T-helper 1 cell (primary cell): ENCODE measurements at regions not wholly inside any gene's neighbourhood (a gene's known extent, or its start where the extent isn't known, plus 50 kb on each side); places are given as distances from the start of the nearest gene placed in this dataset.
"Not testable (repeated sequence)": the region's sequence is repeated elsewhere in the genome, so short reads cannot be mapped to it uniquely, and the experiment has no call there.

ENCODE experiments used
- DNase-seq, 5 donors: peaks; one replicate each; pipeline ENCODE4 v3.0.0-alpha.2; 2012 to 2020

- DNase-seq = no peak
These were observed 286.9 kb upstream of the USP25 start for GRCh38 chr21:15442743-15443469.

- DNase-seq = no peak
These were observed 286.1 kb upstream of the USP25 start for GRCh38 chr21:15443740-15444117.

DNA sequence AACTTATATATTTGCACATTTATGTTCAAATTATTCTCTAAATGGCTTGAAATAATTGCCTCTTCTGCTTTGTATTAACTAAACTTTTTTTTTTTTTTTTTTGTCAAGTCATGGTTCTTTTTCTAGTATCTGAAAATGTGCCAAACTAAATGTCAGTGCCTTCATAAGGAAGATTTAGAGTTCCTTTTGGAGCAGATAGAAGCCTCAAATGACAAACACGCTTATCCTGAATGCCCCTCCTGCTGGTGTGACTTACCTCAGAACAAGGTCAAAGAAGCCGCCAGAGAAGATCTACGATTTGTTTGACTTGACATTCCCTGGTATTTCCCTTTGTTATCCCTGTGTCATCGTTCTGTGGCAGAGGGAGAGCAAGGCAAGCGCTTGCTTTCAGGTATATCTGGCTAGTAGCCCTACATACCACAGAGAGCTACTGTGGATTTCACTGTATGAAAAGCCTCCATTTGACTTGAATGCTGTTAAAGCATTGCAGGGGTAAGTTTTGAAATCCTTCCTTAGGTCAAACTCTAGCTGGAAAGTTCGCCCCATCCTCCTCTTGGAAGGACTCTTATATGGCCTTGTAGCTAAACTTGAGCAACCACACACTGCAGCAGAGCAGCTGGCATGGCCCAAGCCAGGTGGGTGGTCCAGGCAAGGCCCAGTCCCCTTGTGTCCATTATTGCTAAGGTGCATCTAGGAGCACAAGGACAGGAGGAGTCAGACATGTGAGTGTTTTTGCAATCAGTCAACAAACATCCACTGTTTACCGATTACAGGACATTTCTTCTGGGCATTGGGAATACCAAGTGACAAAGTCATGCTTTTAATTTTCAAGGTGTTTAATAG, 285.4 kb upstream of the USP25 start:
- DNase-seq = no peak

GRCh38 chr21:15445327-15445726, 284.5 kb upstream of the USP25 start:
- no peak for DNase-seq

- no peak for DNase-seq
These were observed 283.6 kb upstream of the USP25 start for GRCh38 chr21:15446223-15446622.

- no peak for DNase-seq
These were observed 280.2 kb upstream of the USP25 start for GRCh38 chr21:15449556-15449955.

DNA sequence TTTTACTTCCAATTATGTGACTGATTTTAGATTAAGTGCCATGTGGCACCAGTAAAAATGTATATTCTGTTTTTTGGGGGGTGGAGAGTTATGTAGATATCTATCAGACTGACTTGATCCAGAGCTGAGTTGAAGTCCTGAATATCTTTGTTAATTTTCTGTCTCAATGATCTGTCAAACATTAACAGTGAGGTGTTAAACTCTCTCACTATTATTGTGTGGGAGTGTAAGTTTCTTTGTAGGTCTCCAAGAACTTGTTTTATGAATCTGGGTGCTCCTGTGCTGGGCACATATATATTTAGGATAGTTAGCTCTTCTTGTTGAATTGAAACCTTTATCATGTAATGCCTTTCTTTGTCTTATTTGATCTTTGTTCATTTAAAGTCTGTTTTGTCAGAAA, 276.5 kb upstream of the USP25 start:
- no peak for DNase-seq

DNA sequence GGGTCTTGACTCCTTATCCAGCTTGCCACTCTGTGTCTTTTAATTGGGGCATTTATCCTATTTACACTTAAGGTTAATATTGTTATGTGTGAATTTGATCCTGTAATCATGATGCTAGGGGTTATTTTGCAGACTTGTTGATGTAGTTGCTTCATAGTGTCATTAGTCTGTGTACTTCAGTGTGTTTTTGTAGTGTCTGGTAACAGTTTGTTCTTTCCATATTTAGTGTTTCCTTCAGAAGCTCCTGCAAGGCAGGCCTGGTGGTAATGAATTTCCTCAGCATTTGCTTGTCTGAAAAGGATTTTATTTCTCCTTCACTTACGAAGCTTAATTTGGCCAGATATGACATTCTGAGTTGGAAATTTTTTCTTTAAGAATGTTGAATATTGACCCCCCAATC, 276.0 kb upstream of the USP25 start:
- DNase-seq = not testable (repeated sequence)

DNA sequence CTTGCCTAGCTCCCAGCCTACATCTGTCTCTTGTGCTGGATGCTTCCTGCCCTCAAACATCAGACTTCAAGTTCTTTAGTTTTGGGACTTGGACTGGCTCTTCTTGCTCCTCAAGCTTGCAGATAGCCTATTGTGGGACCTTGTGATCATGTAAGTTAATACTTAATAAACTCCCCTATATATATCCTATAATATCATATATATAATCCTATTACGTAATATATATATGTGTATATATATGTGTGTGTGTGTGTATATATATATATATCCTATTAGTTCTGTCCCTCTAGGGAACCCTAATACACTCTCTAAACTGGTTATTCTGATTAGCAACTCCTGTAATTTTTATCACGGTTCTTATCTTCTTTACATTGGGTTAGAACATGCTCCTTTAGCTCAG, 274.9 kb upstream of the USP25 start:
- not testable (repeated sequence) for DNase-seq

DNA sequence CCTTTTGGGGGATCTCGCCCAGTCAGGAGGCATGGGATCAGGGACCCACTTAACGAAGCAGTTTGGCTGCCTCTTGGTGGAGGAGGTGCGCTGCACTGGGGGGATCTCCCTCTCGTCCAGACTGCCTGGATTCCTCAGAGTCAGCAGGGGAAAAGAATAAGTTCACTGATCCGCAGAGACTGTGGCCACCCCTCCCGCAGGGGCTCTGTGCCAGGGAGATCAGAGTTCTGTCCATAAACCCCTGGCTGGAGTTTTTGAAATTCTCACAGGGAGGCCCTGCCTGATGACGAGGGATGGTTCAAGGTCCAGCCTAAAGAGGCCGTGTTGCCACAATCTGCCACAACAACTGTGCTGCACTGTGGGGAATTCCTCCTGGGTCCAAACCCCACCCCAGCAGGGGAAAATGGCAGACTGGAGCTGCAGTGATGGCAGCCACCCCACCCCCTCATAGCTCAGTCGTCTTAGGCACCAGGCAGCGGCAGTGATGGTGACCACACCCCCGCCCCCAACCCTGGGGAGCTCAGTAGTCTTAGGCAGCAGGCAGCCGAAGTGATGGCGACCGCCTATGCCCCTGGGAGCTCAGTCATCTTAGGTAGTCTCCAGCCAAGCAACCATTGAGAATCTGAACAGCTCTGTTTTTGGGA, 273.8 kb upstream of the USP25 start:
- no peak for DNase-seq

DNA sequence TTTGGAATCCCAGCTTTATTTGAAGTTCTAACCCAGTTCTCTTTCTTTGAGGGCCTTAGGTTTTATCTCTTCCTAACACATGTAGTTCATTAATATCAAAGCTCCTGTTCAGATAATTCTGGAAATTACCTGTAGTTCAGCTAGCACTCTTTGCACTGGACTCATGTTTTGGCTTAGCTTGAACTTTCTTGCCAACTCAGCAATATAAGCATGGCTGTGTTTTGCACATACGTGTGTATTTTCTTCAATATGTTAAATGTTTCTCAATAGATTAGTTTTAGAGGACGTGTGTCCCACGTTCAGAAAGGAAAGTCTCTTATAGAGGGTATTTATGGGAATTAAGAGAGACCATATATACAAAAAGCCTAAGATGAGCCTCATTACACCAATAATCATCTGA, 271.8 kb upstream of the USP25 start:
- DNase-seq = no peak

- DNase-seq = no peak
These were observed 267.7 kb upstream of the USP25 start for GRCh38 chr21:15462092-15462491.

DNA sequence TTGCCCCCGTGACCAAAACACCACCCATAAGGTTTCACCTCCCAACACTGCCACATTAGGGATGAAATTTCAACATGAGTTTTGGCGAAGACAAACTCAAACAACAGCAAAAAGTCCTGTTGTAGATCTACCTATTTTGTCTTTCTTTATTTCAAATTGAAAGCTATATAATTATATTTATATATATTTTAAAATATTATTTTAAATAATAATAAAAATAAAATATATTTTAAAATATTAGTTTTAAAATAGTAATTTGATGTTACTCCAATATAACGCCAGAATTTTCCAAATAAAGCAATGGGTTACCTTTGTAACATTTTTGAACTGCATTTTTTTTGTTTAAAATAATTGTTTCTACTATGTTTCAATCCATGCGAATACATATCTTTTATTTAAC, 263.5 kb upstream of the USP25 start:
- DNase-seq = no peak

DNA sequence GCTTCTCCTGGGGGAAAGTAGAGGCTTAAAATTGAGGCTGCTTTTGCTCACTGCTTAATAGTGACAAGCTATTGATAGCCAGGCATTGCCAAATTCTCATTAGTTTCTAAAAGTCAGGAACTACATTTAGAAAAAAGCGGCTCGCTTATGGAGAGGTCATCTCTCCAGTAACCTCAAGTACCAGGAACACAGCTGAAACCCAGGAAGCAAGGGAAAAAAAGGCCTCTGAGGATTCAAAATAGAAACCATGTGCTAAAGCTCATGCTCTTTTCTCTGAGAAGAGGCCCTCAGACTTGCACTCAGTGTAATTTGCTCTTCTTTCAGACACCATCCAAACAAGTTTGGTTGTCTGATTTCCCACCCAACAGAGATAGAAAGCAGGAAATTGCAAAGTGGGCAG, 261.4 kb upstream of the USP25 start:
- DNase-seq = no peak

DNA sequence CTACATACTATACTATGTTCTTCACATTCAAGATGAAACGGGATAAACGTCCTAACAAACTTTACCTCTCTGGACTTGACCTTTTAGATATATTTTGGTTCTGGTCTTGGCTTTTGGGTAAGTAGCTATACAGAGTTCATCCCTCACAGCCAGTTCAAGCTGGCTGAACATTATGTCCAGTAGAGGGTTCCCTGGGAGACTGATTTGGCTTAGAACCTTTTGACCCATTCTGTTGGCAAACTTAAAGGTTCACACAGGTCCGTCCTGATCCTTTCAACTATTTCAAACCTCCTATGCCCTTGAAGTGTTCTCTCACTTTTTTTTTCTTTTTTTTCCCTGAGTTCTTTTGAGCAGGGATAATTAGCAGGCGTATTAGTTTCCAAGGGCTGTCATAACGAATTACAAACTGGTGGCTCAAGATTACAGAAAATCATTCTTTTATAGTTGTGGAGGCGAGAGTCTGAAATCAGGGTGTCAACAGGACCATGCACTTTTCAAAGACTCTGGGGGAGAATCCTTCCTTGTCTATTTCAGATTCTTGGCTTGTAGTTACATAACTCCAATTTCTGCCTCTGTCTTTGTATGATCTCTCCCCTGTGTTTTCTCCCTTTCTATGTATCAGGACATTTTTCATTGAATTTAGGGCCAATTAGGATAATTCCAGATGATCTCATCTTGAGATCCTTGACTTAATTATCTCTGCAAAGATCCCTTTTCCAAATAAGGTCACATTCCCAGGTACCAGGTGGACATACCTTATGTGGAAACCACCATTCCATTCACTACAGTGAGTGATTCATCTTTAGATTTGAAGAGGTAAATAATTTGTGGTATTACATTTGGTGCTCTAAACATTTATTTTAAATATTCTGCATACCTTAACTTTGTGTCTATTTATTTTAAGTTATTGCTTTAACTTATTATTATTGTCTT, 257.4 kb upstream of the USP25 start:
- DNase-seq = no peak

GRCh38 chr21:15477773-15478172, 252.0 kb upstream of the USP25 start:
- not testable (repeated sequence) for DNase-seq

- DNase-seq = no peak
These were observed 249.6 kb upstream of the USP25 start for GRCh38 chr21:15480160-15480559.

DNA sequence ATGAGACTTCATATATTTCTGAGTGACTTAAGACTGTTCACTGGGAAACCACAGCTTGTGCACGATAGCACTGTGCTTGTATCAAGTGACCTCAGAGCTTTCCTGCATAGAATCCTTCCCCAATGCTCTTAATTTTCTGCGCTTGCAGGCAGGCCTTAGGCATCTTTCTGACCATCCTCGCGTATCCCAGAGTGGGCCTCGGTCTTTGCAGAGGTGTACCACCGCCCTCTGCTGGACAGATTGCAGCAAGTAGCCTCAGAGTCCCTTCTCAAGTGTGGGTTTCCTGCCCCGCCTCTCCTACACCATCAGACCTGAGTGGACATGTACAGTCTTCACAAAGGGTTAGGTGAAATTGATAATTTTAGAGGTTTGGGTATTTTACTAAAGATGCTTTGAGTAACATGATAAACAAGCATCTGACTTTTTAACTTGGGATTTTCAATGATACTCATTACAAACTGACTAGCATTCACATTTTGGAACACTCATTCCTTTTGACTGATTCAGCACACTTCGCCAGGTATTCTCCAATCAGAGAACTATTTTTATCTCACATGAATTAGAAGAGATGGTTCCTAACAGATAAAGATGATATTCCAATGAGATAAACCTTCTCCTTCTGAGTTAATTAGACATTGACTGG, 246.5 kb upstream of the USP25 start:
- DNase-seq = peak; percentile 36 to 66 (median 56)

- no peak for DNase-seq
These were observed 243.2 kb upstream of the USP25 start for GRCh38 chr21:15486460-15487195.

- DNase-seq = no peak
These were observed 242.6 kb upstream of the USP25 start for GRCh38 chr21:15487196-15487550.

DNA sequence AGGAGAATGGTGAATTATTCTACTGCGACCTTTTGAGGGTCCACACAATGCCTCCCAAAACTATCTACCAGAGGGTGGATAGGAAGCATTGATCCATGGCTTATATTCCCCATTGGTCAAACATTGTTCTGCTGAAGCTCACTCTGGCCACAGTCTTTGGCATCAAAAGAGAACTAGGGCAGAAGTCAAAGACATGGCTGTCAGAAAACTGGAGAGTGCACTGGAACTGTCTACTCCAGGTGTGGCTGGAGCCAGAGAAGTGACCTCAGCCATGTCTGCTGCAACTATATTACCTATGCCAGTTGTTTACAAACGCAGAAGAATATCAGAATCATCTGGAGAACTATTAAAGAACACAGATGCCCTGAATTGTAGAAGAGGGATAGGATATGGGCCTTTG, 238.7 kb upstream of the USP25 start:
- no peak for DNase-seq

DNA sequence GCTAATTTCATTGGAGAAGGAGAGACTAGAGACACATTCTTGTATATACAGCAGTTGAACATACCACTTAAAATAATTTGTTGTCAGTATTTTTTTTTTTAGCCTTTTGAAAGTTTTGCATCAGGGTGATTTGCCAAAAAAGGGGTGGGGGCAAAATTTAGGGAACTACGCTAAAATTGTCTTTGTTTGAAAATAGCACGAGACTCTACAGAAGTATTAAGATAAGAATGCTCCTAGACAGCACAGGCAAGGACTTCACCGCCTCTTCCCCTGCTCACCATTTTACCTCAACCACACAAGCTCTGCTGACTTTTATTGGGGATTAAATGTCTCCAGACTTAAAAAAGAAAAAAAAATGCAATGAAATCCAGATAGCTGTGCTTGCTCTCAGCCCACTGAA, 236.1 kb upstream of the USP25 start:
- DNase-seq = no peak
